Stimulated activated CD4-positive, alpha-beta T cell treated with anti-CD3 and anti-CD28 coated beads, Interleukin-12 subunit alpha, Interleukin-12 subunit beta, amount 100 ng/mL, for 4 hours (primary cell): ENCODE measurements at regions not wholly inside any gene's neighbourhood (a gene's known extent, or its start where the extent isn't known, plus 50 kb on each side); places are given as distances from the start of the nearest gene placed in this dataset.

Source experiments
- DNase-seq: peaks from one replicate; pipeline ENCODE4 v3.0.0-alpha.2; 2020

DNA sequence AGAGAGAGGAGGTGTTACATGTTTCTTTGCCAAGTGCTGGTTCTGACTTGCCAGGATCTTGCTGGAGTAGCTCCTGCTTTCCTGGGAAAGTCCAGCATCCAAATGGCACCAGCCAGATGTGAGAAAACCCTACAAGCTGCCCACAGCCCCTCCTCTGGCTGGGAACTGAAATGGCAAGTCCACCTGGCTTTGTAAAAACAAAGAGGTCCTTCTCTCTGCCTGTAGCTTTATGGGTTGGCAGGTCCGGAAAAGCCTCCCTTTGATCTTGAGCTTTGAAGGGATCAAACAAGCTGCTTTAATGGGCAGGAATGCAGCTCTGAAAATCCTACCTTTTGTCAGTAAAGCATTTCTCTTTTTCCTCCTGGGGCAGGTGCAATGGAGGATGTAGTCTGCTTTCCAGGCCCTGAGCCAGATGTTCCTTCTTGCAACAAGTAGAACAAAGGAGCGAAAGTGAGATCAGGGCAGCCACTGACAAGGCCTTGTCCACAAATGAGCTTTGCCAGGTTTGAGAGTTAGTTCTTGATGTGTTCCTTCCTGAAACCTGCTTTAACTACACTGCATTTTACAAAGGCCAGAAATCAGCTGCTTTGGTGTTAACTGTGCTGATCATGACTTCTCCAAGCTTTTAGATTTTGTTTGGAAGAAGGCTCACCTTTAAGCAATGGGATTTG lies 456.7 kb downstream of the ZNF608 start:
- DNase-seq = no peak

DNA sequence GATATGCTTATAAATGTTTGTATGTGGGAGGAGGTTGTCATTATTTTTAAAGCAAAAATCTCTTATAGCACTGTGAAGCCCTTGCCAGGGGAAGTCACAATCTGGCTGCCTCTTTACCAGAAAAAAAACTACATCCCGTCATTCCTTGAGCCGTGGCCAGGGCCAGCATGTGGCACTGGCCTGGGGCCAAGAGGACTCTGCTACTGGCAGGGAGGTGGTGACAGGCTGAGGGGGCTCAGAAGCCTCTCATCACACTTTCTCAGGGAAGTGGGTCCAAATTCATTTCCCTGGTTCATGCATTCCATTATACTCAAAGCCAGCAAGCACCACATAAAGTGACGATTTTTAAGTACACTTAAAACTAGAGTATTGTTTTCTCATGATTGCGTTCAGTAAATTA lies 457.3 kb downstream of the ZNF608 start:
- no peak for DNase-seq

DNA sequence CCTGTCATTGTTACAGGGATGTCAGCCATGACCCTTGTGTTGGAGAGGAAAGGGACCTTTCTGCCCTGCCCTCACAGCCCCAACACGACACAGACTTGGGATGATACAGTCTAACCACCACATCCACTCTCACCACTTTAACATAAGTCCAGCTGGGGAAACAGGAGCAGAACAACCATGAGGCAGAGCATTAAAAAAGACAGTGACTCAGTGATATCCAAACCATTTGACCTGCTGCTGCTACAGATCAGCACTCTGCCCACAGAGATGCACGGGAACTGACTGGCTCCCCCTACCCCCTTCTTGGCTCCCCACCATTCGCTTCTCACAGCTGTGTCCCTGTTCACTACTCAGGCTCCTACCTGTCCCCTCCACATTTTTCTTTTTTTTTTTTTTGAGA lies 458.6 kb downstream of the ZNF608 start:
- no peak for DNase-seq

DNA sequence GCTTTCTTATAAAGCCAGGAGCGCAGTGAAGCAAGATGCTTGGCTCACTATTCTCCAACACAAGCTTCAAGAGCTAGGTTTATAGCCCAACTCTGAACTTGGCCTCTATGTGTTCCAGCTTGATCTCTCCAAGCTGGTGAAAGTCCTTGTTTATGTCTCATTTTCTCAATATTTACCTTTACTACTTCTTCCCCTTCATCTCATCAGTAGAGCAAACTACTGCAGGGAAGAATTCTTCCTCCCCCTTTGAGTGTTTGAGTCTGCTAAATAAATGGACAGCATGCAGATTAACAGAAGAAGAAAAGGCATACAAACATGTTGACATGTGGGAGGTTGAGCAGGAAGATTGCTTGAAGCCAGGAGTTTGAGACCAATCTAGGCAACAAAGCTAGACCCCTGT lies 460.7 kb downstream of the ZNF608 start:
- no peak for DNase-seq

DNA sequence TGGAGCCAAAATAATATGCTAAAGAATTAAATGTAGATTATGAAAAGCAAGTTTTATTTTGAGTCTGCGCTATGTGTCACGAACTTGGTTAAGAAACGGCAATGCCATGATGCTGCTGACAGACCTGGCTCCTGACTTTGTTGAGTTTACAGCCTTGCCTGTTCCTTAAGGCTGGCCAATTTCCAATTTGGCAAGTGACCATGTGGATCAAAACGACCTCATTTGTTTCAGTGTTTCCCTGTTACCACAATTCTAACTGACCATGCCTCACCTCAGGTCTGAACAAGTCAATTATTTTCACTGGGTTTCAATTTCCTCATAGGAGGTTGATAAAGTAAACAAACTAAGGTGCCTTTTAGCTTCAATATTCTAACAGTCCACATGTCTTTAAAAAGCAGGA lies 461.4 kb downstream of the ZNF608 start:
- no peak for DNase-seq

DNA sequence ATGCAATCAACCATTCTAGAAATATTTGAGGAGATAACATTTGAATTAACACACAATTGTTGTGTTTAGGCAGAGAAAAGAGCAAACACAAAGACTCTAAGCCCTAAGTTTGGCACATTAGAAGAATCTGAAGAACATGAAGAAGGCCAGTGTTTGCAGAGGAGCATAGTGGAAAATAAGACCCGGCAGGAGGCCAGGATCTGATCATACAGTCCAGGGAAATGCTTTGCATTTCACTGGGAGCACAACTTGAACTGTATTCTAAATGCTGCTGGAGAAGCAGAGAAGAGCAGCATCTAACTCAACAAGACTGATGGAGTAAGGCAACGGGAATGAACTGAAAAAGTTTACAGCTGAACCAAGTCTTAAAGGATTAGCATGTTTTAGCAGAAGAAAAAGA lies 463.4 kb downstream of the ZNF608 start:
- no peak for DNase-seq

DNA sequence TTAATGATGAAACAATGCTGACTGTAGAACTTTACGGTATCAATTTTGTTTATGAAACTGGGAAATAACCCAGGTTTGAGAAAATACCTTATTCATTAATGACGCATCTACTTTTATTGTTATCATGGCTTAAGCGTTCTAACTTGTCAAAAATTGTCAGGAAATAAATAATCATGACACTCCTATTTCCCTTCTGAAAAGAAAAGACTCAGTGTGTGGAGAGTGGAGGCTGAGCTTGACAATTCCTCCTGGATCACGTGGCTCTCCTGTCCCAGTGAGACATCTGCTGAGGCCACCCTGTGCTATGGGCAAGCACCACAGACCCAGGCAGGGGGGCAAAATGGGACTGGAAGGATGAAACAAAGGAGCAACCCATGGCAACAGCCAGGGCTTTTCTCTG lies 466.4 kb downstream of the ZNF608 start:
- DNase-seq = no peak

DNA sequence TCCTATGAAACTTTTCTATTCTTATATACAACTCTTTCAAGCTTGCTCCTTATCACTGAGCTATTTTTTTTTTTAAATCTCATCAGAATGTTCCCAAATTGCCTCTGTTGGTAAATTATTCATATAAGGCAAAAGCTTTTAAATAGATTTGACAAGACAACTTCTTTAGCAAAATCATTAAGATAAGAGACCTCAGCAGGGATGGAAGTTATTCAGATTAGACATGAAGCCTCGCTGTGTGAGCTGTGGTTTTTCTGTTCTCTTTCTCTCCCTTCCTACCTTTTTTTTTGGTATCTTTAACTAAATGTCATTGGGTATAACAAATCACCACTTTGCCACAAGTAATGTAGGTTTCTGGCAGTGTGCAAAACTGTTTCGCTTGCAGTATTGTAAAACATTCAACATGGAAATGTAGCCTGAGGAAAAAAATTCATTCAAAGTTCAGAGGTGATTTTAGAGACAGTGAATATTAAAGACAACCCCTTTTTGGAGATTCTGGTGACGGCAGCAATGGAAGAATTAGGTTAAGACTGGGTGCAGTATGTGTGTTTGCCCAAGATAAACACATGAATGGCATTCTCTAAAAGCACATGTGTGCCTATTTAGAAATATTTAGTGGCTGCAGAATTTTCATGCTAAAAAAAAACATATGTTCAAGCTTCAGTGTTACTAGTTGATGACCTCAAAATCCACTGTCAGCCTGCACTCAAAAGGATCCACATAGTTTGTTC lies 467.1 kb downstream of the ZNF608 start:
- no peak for DNase-seq

DNA sequence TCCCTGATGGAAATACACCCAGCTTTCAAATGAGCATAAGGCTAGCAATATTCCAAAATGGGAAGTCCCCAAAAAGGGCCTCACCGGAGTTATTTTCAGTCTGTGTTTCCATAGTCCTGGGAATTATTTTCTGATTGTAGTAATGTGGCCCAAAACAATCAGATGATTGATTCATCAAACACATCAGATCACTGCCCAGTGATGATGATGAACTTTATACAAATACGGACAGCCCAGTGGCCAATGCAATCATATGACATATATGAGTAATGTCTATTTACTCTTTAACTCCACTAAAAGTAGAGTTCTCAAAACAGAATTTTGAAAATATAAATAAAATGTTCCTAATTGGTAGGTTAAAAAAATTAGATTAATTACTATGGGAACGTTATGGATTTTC lies 467.8 kb downstream of the ZNF608 start:
- no peak for DNase-seq

DNA sequence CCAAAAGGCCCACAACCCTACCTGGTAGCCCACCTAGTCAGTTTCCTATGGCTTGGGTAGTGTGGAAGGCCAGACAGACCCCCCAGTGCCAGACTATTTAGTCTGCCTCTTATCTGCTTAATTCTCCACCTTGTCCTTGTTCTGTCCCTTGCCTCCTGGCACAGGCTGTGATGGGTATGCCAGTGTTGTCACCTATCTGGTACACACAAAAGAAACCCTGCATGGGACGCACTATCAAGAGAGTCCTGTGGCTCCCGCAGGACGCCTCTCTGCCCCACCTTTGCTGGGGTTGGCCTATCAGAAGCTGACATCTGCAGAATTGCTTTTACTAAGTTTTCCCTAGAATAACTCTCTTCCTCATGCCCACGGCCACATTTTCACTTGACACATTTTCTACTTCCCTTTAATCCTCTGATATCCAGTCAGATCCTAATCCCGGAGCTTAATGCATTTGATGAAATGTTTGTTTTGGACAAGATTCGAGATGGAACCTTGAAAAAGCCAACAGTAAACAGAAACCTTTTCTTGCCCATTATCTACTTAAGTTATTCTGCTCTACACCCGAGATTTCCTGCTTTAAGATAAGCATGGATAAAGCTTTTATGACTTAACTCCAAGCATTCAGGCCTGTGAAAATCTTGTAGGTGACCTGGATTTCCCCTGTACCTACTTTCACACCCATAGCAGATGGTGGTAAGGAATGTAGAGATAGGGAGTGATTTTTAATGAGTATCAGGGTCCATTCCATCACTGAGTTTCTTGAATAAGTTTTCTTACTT lies 468.5 kb downstream of the ZNF608 start:
- DNase-seq = no peak

DNA sequence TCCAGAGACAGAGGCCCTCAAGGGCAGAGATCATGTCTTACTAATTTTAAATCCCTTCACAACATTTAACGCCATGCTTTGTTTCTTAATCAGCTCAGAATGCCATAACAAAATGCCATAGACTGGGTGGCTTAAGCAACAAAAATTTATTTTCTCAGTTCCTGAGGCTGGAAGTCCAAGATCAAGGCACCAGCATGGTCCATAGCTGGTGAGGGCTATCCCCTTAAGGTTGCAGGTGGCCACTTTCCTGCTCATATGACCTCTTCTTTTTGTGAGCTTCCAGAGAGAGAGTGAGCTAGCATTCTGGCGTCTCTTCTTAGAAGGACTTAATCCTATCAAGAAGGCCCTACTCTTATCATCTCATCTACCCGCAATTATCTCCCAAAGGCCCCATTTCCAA lies 470.3 kb downstream of the ZNF608 start:
- no peak for DNase-seq

DNA sequence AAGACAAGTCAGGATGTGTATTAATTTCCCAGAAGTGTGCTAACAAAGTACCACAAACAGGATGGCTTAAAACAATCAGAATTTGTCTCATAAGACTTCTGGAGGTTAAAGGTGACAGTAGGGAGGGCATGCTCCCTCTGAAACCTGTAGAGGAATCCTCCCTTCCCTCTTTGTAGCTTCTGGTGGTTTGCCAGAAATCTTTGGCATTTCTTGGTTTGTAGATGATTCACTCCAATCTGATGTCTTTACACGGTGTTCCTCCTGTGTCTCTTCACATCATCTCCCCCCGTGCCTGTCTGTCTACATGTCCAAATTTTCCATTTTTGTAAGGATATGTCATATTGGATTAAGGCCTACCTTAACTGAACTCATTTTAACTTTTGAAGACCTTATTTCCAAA lies 471.5 kb downstream of the ZNF608 start:
- no peak for DNase-seq

DNA sequence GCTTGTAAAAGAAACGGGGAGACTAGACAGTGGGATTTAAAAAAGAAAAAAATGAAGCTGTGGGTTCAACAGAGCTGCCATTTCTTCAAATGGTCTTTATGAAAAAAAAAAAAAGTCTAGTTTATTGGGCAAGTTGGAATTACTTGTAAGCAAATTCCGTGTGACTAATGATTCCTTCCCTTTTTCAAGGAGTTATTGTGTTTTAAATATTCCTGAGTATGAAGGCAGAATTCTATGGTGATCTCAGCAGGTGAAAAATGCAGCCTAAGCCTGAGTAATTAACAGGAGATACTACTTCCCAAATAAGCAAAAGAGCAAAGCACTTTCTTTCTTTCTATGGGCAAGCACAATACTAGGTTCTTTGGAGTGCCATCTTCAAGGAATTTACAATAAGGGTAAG lies 481.9 kb downstream of the ZNF608 start:
- no peak for DNase-seq

DNA sequence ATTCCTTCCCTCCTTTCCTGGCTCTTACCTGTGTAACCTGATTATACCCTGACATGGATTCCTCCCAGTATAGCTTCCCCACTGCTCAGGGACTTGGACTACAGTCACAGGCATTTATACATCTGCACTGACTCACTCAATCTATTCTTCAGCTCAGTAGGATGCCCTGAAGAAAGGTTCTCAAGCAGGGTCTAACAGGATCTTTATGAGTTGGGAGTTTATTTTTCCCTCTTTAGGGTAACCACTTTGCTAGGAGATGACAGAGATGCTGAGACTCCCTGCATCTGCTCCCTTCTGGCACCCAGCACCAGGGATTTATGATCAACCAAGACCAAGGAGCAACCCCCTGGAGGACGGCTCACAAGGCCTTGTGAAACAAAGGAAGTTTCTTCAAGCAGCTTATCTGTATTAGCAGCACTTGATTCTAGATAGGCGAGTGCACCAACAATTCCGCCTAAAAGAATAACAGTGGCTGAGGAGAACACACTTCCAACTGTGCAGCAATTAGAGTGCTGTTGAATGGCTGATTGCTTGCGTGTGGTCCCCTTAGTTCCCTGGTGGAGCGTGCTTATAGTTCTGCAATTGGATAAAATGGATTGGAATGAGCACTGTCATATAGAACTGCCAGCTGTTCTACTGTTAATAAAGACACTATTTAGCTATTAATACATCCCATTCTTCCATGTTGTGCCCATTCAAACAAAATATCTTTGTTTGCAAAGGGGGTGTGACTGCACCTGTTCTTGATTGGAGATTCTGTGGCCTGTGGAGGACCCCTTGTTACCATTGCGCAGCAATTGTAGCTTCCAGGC lies 482.6 kb downstream of the ZNF608 start:
- no peak for DNase-seq

DNA sequence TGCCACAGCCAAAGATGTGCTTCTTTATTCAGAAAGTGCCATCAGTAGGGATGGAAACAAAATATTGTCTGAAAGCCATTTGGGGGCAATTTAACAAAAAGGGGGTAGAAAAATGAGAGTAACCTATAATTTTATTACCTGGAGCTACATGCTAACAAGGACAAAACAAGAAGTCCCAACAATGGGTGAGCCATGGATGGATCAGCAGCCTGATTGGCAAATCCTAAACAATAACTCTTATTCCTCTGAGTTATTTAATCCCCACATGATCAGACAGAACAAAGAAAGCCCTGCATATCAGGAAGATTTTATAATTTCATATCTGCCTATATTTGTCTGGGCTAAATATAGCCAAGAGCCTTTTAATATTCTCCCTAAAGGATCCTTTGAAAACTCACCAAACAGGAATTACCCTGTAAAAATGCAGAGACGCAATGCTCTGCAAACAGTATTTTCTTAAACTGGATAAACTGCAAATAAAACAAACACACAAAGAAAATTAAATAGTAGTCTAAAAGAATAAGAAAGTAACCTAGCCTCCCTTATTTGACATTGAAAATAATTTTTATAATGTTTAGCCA lies 483.4 kb downstream of the ZNF608 start:
- no peak for DNase-seq

DNA sequence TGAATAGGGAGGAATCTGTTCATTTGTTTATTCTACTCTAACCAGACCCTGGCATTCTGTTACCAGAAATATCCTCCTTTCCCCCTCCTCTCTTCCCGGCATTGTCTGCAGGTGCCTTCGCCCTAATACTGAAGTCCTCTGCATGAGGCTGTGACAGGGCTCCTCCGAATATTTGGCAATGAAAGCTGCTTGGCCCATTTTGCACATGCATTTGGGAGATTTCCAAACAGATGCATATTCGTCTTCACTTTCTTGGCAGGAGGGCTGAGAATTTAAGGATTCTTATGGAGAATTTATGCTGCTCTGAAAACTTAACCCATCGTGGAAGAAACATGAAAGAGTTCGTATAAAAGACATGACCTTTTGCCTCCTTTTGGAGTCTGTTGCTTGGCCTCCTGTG lies 484.0 kb downstream of the ZNF608 start:
- no peak for DNase-seq

DNA sequence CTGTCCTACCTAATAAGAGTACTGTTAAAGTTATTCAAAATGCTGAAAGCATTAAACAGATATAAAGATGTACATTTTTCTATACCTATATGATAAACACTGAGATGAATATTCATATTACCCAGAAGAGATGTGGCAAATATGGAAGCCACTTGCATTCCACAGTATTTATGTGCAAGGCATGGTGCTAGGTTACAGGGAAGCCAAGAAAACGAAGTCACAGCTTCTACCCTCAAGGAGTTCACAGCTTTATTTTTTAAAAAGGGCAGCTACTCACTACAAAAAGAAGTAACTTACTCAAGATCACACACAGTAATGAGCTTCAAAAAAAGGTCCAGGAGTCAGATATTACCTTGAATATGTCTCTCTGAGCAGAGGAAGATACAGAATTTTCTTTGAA lies 484.6 kb downstream of the ZNF608 start:
- no peak for DNase-seq

DNA sequence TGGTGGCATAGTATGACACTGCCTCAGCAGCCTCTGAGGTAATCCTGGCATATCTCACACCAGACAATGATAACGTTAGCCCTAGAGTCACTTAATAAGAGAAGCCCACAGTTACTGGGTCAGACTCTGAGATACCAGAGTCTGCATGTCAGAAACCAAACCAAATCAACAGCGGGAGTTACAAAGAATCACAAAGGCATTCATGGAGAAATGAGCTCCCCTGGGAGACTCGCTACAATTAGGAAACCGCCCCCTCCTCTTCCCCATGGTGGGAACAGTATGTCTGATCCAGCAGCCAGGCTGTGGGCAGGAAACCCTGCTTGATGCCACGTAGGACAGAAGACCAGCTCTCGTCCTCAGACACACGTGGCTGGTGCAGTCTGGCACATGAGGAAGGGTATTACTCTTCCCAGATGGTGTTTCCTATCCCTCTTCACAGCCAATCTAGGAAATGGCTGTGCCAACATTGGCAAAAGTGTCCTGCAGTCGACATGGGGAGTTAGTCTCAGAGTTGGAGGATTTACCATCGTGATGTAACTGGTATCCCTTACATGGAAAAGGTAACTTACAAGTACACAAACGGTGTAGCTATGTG lies 485.4 kb downstream of the ZNF608 start:
- DNase-seq = no peak

DNA sequence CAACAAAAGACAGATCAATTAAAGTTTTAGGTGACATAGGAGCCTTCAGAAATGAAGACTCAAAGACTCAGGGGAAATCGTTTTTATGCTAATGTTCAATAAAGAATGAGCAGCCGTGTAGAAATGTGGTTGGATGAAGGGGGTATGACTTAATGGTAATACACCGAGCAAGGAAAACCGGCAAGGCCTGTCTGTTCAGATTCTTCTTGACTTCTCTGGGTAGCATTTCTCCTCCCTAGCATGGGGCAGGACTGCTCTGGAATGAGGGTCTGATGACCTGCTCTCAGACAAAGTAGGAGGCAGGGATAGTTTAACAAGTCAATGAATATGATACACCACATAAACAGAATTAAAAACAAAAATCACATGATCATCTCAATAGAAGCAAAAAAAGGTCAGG lies 487.4 kb downstream of the ZNF608 start:
- DNase-seq = no peak

DNA sequence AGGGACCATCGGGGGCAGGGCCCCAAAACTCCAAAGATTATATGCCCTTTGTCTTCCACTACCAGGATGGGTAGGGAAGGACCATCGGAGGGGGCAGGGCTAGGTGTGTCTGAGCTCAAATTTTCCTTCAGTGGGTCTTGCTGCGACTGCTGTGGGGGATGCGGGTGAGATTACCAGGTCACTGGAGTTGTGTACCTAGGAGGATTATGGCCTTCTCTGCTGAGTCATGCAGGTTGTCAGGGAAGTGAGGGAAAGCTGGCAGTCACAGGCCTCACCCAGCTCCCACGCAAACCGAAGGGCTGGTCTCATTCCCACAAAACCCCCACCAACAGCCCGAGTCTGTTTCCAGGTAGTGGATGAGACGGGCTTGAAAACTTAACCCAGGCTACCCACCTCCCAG lies 489.4 kb downstream of the ZNF608 start:
- DNase-seq = no peak

DNA sequence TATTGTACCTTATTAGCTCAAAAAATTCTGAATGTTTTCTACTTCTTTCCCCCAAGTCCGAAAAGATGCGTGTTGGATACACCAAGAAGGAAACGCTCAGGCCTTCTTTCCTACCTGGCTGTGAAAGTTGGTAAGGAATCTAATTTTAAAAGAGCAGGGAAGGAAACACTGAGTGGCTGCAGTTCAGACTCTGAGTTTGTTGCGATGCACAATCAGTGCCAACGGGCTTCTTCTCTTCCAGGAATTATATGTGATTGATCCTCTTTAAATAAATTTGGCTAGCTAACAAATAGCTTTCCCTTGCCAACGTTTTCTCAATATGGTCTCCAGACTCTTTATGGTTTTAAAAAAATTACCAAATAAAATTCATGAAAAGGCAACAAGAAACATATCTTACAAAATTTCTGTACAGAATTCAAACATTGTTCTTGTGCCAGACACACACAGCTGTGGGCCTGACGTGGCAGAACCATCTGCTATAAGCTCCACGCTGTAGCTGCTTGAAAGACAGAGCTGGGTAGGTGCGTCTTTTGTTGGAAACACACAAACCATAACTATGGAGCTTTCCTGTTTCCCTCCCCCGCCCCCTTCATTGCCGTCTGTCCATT lies 493.1 kb downstream of the ZNF608 start:
- no peak for DNase-seq

DNA sequence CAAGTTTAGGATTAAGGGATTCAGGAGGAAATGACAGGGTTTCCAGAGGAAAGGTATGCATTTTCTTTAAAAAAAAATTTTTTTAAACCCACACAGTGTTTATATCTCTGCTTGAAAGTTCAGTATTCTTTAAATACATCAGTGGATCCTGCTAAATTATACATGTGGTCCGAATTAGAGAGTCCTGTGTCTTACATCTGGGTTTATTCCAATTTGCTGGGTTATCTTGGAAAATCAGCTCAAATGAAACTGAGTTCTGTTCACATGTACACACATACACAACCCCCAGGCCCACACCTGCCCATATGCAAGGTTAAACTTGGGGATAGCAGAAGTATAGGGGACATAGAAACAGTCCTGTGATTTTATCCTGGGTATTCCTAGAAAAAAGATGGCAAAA lies 493.7 kb downstream of the ZNF608 start:
- no peak for DNase-seq
